ENCODE measurements at regions not wholly inside any gene's neighbourhood (a gene's known extent, or its start where the extent isn't known, plus 50 kb on each side); places are given as distances from the start of the nearest gene placed in this dataset.

DNA sequence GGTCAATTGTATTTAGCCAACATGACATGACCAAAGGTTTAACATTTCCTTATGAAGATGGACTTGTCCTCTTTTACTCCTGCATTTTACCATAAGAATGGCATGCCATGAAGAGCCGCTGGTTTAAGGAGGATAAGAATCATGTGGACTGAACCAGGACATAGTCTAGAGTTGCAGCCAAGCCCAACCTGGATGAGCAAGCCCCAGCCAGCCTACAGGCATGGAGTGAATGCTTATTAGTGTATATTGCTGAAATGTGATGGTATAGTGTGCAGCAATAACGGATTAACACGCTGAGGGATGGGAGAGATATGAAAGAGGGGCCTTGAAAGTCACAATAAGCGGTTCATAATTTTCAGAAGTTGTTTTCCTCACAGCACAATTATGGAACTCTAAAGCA lies 523.2 kb downstream of the NTRK2 start:
- in situ Hi-C loops (cut with MboI; ENCODE audit: low pct_ligation_motif_present in 1 of 4, low pct_unique_long_range_greater_than_20kb in 1 of 4, low sequenced_read_pairs in 3 of 4), result no loop called here
- no peaks in the 10 kb centered on the region for H3K36me3 ChIP-seq

DNA sequence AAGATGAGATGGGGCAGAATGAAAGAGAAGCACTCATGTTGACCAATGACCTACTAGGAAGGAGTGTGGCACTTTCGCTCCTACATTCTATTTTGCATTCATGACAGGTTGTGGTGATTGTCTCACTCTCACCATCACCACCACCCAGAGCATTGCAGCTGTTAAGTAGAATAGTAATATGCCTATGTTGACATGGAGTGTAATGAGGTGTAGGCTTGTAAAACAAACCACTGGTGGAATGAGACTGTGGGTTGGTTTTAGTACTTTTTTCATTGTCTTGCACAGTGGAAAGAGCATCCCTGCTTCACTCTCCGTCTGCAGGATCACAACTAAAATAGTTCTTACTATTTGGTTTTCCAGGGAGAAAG lies 516.7 kb downstream of the NTRK2 start:
- Histone ChIP-seq H3K4me1 (no peaks in the 10 kb centered on the region), H3K36me3 (no peaks in the 10 kb centered on the region), H3K4me3 (no peak overlapping the region), H3K9me3 (no peaks in the 10 kb centered on the region), H3K27ac (no peak overlapping the region), H3K27me3 (no peaks in the 10 kb centered on the region)
- in situ Hi-C loops (cut with MboI; ENCODE audit: low pct_ligation_motif_present in 1 of 4, low pct_unique_long_range_greater_than_20kb in 1 of 4, low sequenced_read_pairs in 3 of 4), result no loop called here
- no peak for DNase-seq
- intact Hi-C loops (cut with DNase I; ENCODE audit: low total_unique reads), result no loop called here
- TF ChIP-seq, protein P1, sequence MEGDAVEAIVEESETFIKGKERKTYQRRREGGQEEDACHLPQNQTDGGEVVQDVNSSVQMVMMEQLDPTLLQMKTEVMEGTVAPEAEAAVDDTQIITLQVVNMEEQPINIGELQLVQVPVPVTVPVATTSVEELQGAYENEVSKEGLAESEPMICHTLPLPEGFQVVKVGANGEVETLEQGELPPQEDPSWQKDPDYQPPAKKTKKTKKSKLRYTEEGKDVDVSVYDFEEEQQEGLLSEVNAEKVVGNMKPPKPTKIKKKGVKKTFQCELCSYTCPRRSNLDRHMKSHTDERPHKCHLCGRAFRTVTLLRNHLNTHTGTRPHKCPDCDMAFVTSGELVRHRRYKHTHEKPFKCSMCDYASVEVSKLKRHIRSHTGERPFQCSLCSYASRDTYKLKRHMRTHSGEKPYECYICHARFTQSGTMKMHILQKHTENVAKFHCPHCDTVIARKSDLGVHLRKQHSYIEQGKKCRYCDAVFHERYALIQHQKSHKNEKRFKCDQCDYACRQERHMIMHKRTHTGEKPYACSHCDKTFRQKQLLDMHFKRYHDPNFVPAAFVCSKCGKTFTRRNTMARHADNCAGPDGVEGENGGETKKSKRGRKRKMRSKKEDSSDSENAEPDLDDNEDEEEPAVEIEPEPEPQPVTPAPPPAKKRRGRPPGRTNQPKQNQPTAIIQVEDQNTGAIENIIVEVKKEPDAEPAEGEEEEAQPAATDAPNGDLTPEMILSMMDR (IDR thresholded peaks at IDR 0.05), result no peak
- no peak for TF ChIP-seq POLR2A (IDR thresholded peaks at IDR 0.05)
- no peak for TF ChIP-seq EP300 (IDR thresholded peaks at IDR 0.05; ENCODE audit: low read depth)
- TF ChIP-seq POLR2AphosphoS5 (IDR thresholded peaks at IDR 0.05), result no peak
- WGBS, 2 donors (ENCODE audit: low coverage in 1 of 2), result 80 to 83% methylated on average over 1 to 2 of the region's 2 CpGs

More for the DNA sequence above, 523.2 kb downstream of the NTRK2 start:
- H3K9me3 ChIP-seq, result no peaks in the 10 kb centered on the region
- TF ChIP-seq POLR2AphosphoS5 (IDR thresholded peaks at IDR 0.05) (no peak), POLR2A (IDR thresholded peaks at IDR 0.05) (no peak), EP300 (IDR thresholded peaks at IDR 0.05; ENCODE audit: low read depth) (no peak)
- TF ChIP-seq, protein P1 (IDR thresholded peaks at IDR 0.05), result no peak
- no peak overlapping the region for H3K27ac ChIP-seq
- intact Hi-C loops (cut with DNase I; ENCODE audit: low total_unique reads), result no loop called here
- H3K27me3 ChIP-seq, result no peaks in the 10 kb centered on the region
- H3K4me1 ChIP-seq, result no peaks in the 10 kb centered on the region
- WGBS, 2 donors (ENCODE audit: low coverage in 1 of 2), result 73 to 74% methylated on average over 3 to 4 of the region's 4 CpGs
- DNase-seq, result no peak
- H3K4me3 ChIP-seq, result no peak overlapping the region

DNA sequence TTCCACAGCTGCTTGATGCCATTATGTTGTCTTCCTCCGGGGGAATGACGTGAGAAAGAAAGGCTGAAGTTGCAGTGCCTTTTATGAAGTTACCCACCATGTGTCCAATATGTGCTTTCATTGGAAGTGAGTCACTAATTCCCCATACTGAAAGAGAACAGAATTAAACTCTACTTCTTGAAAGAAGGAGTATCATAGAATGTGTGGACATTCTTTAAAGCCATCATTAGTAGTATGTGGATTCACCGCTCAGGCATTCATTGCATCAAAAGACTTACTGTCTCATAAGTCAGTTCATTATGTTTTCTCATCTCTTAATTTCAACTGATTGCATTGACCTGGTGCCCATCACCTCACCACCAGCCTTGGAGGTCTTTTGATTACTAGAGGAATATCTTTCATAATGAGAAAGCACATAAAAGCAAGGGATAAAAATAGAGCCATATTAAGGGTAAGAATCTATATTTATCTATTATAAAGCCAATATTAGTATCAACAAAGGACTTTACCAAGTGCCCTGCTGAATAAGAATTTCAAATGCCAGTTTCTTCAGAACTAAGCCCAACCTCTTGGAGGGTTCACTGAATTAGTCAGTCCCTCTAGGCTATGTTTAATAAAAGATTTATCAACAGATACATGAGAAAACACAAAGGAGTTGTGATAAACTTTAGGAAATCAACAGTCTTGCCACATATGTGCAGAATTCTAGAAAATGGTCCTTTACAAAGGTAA lies 516.1 kb downstream of the NTRK2 start:
- no peak overlapping the region for H3K4me3 ChIP-seq
- in situ Hi-C loops (cut with MboI; ENCODE audit: low pct_ligation_motif_present in 1 of 4, low pct_unique_long_range_greater_than_20kb in 1 of 4, low sequenced_read_pairs in 3 of 4), result no loop called here
- 82 to 86% methylated on average over 3 of the region's 3 CpGs for WGBS, 2 donors (ENCODE audit: low coverage in 1 of 2)
- no peaks in the 10 kb centered on the region for H3K36me3 ChIP-seq
- no peak for DNase-seq
- no peaks in the 10 kb centered on the region for H3K9me3 ChIP-seq
- TF ChIP-seq, protein P1 (IDR thresholded peaks at IDR 0.05), result no peak
- TF ChIP-seq POLR2A (IDR thresholded peaks at IDR 0.05), result no peak
- no peak for TF ChIP-seq EP300 (IDR thresholded peaks at IDR 0.05; ENCODE audit: low read depth)
- TF ChIP-seq POLR2AphosphoS5 (IDR thresholded peaks at IDR 0.05), result no peak
- H3K4me1 ChIP-seq, result no peaks in the 10 kb centered on the region
- intact Hi-C loops (cut with DNase I; ENCODE audit: low total_unique reads), result no loop called here
- no peak overlapping the region for H3K27ac ChIP-seq
- H3K27me3 ChIP-seq, result no peaks in the 10 kb centered on the region

DNA sequence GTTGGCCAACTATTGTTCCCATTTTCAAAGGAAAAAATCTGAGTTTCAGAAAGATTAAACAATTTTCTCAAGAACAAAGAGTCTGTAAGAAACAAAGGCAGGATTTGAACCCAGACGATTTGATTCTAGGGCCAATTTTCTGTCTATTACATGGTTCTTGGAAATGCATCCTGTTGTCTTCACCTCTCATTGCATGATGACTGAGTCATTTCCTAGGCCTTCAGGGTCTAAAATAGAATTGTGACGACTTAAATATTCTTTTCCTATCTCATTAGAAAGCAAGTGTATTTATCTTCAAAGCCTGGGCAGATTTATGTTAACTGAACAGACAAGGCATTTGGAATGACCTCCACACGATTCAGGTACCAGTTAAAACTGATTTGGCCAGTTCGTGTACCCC lies 512.9 kb downstream of the NTRK2 start:
- WGBS, 2 donors (ENCODE audit: low coverage in 1 of 2), result 73 to 84% methylated on average over 4 of the region's 4 CpGs
- Histone ChIP-seq H3K4me1 (no peaks in the 10 kb centered on the region), H3K9me3 (no peaks in the 10 kb centered on the region), H3K4me3 (no peak overlapping the region), H3K36me3 (no peaks in the 10 kb centered on the region), H3K27me3 (no peaks in the 10 kb centered on the region), H3K27ac (no peak overlapping the region)
- DNase-seq, result no peak
- TF ChIP-seq, protein P1 (IDR thresholded peaks at IDR 0.05), result no peak
- intact Hi-C loops (cut with DNase I; ENCODE audit: low total_unique reads), result no loop called here
- in situ Hi-C loops (cut with MboI; ENCODE audit: low pct_ligation_motif_present in 1 of 4, low pct_unique_long_range_greater_than_20kb in 1 of 4, low sequenced_read_pairs in 3 of 4), result no loop called here

All from transverse colon (tissue), 4 donors.